C4-2B (cell line): ENCODE measurements at regions not wholly inside any gene's neighbourhood (a gene's known extent, or its start where the extent isn't known, plus 50 kb on each side); places are given as distances from the start of the nearest gene placed in this dataset.

Experiments
- H3K27ac ChIP-seq: fragments of 450-650 bp; 2 replicates; pipeline ENCODE4 v1.5.1; 2017
- CTCF ChIP-seq: fragments of 450-650 bp; conservative IDR thresholded peaks from 2 replicates; pipeline ENCODE4 v1.5.1; 2017; ENCODE audit warnings: mild to moderate bottlenecking
- ZFX ChIP-seq: fragments of 450-650 bp; IDR thresholded peaks from 2 replicates; pipeline ENCODE4 v1.6.1; 2017

GRCh38 chr10:111432588-111432987 lies 355.8 kb downstream of the ADRA2A start:
- H3K27ac ChIP-seq, result no peak overlapping the region
- no peak for TF ChIP-seq ZFX
- no peak for TF ChIP-seq CTCF

DNA sequence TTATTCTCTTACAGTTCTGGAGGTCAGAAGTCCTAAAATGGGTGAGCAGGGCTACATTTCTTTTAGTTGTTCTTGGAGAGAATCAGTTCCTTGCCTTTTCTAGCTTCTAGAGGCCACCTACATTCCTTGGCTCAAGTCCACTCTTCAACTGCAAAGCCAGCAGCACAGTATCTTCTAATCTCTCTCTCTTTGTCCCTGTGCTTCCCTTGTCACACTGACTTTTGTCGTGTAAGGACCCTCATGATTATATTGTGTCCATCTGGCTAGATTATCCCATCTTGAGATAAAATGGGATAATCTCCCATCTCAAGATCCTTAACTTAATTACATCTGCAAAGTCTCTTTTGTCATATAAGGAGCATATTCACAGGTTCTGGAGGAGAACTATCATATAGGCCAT lies 359.0 kb downstream of the ADRA2A start:
- TF ChIP-seq CTCF (no peak), ZFX (no peak)
- no peak overlapping the region for H3K27ac ChIP-seq

- H3K27ac ChIP-seq, result no peak overlapping the region
- TF ChIP-seq ZFX (no peak), CTCF (no peak)
These were observed 362.4 kb downstream of the ADRA2A start for GRCh38 chr10:111439034-111439842.

DNA sequence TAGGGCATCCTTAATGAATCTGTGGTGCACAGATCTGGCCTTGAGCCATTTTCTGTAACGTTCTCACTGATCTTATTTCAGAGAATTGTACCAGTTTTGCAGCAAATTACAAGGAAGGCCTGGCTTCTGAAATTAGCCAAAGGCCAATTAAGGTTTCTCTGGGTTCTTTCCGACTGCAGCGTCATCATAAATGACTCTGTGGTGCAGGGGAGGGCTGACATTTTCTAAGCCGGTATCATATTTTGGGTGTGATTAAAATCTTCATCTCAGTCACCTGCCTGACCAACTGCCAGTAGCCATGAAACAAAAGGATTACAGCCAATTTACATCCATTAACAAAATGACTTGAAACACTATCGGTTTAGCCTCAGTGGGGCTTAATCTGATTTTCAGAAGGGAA lies 363.7 kb downstream of the ADRA2A start:
- TF ChIP-seq CTCF (no peak), ZFX (no peak)
- H3K27ac ChIP-seq, result no peak overlapping the region

- no peak overlapping the region for H3K27ac ChIP-seq
- TF ChIP-seq ZFX (no peak), CTCF (no peak)
These were observed 368.8 kb downstream of the ADRA2A start for GRCh38 chr10:111445667-111446066.

DNA sequence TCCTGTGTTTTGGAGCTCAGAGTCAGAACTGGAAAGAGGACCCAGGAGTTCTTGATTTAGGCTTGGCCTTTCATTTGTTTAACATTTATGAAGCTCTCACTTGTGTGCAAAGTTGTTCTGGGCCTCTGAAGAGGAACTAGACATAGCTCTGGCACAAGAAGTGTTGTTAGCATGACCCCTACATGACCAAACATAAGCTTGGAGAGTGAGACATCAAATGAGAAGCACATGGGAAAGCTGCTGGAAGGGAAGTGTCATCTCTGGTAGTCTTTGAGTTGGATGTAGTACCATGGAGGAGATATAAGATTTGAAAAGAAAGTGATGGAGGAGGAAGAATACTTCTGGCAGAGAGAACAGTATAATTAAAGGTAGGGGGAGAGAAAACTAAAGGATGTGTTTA lies 370.1 kb downstream of the ADRA2A start:
- H3K27ac ChIP-seq, result no peak overlapping the region

DNA sequence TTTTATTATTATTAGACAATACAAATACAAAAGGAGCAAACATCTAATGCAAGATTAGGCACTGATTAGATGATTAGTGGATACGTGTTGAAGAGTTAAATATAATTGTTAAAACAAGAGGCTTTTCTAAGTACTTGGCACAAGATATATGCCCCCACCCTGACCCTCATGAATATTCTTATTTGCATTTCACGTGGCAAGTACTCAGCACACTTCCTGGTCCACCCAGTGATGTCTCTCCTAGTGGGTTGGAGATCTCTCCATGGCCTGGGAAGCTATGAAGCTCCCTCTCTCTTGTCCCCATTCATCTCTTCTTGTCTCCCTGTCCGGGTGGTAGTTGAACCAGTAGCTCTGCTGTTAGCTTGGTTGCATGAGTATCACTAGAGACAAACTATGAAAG lies 375.3 kb downstream of the ADRA2A start:
- H3K27ac ChIP-seq, result no peak overlapping the region
- TF ChIP-seq CTCF (no peak), ZFX (no peak)

More for the DNA sequence above, 370.1 kb downstream of the ADRA2A start:
- no peak for TF ChIP-seq ZFX

DNA sequence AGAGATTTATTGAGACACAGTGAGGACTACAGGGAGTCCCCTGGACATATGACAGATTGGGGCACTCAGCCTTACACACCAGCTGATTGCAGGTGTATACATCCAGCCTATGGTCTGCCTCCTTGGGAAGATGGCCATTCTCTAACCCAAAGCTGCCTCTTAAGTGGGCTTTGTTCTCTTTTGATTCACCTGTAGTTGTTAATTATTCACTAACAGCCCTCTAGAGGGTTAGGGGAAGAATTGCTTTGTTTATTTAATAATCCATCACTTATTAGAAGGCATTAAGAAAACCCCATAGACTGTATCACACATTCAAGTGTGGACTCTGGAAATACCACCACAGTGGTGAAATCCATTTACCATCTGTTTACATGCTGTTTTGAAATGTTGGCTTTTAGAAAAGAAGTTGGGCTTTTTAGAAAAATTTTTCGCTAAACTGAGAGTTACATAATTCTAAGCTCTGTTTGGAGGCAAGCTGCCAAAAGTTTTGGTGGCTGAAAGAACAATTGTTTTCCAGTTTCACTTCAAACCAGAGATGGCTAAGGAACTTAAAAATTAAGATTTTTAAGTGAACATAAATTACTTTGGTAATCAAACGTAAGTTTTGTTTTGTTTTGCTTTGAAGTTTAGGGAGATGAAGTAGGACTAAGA lies 379.1 kb downstream of the ADRA2A start:
- TF ChIP-seq ZFX, result no peak
- TF ChIP-seq CTCF, result no peak
- H3K27ac ChIP-seq, result no peak overlapping the region
